KMS-11 (cell line): ENCODE measurements at regions not wholly inside any gene's neighbourhood (a gene's known extent, or its start where the extent isn't known, plus 50 kb on each side); places are given as distances from the start of the nearest gene placed in this dataset.

Experiments
- H2AFZ ChIP-seq: fragments of 200-600 bp; sonication (generic); 2 replicates; pipeline ENCODE4 v1.6.1; 2016; ENCODE audit warnings: antibody characterized with exemption, mixed run types, low read depth
- H3K27ac ChIP-seq: fragments of 200-600 bp; sonication (generic); 2 replicates; pipeline ENCODE4 v1.6.1; 2016; ENCODE audit warnings: mild to moderate bottlenecking, mixed run types
- H3K27me3 ChIP-seq: fragments of 200-600 bp; sonication (generic); 2 replicates; pipeline ENCODE4 v1.6.1; 2017; ENCODE audit warnings: mild to moderate bottlenecking, low read depth, mixed run types, moderate library complexity; ENCODE audit not compliant: insufficient read depth
- H3K36me3 ChIP-seq: fragments of 200-600 bp; sonication (generic); 2 replicates; pipeline ENCODE4 v1.6.1; 2017; ENCODE audit warnings: mild to moderate bottlenecking, mixed run types; ENCODE audit not compliant: insufficient read depth
- H3K4me1 ChIP-seq: fragments of 200-600 bp; sonication (generic); 2 replicates; pipeline ENCODE4 v1.6.1; 2016; ENCODE audit warnings: mild to moderate bottlenecking, low read depth, mixed run types; ENCODE audit not compliant: poor library complexity, severe bottlenecking
- H3K4me2 ChIP-seq: fragments of 200-600 bp; sonication (generic); 2 replicates; pipeline ENCODE4 v1.7.0; 2016; ENCODE audit warnings: mild to moderate bottlenecking, mixed run types
- H3K4me3 ChIP-seq: fragments of 200-600 bp; sonication (generic); IDR thresholded peaks from 2 replicates; pipeline ENCODE4 v1.6.1; 2017; ENCODE audit warnings: low read depth, low read length, mixed read lengths; ENCODE audit not compliant: insufficient read depth
- H3K79me2 ChIP-seq: fragments of 200-600 bp; sonication (generic); 2 replicates; pipeline ENCODE4 v1.6.1; 2016; ENCODE audit warnings: low read depth, mixed run types; ENCODE audit not compliant: insufficient read depth
- H3K9ac ChIP-seq: fragments of 200-600 bp; sonication (generic); 2 replicates; pipeline ENCODE4 v1.6.1; 2016; ENCODE audit warnings: mild to moderate bottlenecking, mixed run types
- H4K20me1 ChIP-seq: fragments of 200-600 bp; sonication (generic); 2 replicates; pipeline ENCODE4 v1.6.1; 2016; ENCODE audit warnings: mild to moderate bottlenecking, mixed run types; ENCODE audit not compliant: insufficient read depth
- TF ChIP-seq, protein P1 (sequence below): fragments of 200-600 bp; sonication (generic); conservative IDR thresholded peaks from 2 replicates; pipeline ENCODE4 v1.6.1; 2017; ENCODE audit warnings: low read depth, mild to moderate bottlenecking, antibody characterized with exemption, low read length, moderate library complexity, mixed read lengths

DNA sequence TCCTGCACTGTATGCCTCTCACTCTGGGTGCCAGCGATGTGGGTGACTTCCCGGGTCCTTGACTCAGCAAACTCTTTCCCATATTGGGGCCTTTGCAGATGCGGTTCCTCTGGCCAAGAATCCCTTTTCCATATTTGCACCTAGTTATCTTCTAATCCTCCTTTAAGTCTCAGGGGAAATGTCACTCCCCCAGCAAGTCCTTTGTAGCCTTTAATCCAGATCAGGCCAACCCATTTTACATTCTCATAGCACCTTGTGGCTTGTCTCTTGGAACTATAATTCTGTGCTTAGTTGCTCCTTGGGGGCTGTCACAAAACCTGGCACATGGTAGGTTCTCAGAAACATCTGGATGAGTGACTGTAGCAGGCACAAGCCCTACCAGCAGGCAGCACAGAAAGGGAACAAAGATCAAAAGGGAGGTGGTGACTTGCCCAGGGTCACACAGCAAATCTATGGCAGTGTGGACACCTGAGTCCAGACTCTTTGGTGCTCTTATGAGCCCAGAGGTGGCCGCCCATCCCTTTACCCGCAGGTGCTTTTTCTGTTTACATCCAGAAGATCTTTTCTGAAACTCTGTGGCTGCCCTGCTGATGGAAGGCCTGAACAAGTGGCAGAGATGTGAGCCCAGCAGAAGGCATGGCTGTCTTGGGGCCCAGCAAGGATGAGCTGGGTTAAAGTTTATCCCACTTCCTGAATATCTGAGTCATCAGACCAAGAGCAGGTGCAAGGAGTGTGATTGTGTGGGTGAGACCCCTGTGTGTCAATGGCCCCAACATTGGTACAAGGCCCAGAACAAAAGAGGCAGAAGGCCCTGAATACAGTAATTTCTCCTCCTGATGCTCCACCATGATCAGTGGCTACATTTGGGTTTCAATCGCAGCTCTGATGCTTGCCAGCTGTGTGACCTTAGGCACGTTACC, 78.6 kb upstream of the GRK3 start:
- Histone ChIP-seq H3K4me2 (peak overlapping the region; percentile 51; the same call in 1 of the 2 replicates), H3K27me3 (no peaks in the 10 kb centered on the region), H3K36me3 (no peaks in the 10 kb centered on the region), H3K9ac (peak overlapping the region; percentile 23; the same call in 1 of the 2 replicates), H3K79me2 (no peaks in the 10 kb centered on the region), H3K27ac (peak overlapping the region; percentile 56), H4K20me1 (no peaks in the 10 kb centered on the region), H3K4me3 (no peak overlapping the region), H2AFZ (no peak overlapping the region), H3K4me1 (peaks cover 60% of the 10 kb centered on the region)
- TF ChIP-seq, protein P1, sequence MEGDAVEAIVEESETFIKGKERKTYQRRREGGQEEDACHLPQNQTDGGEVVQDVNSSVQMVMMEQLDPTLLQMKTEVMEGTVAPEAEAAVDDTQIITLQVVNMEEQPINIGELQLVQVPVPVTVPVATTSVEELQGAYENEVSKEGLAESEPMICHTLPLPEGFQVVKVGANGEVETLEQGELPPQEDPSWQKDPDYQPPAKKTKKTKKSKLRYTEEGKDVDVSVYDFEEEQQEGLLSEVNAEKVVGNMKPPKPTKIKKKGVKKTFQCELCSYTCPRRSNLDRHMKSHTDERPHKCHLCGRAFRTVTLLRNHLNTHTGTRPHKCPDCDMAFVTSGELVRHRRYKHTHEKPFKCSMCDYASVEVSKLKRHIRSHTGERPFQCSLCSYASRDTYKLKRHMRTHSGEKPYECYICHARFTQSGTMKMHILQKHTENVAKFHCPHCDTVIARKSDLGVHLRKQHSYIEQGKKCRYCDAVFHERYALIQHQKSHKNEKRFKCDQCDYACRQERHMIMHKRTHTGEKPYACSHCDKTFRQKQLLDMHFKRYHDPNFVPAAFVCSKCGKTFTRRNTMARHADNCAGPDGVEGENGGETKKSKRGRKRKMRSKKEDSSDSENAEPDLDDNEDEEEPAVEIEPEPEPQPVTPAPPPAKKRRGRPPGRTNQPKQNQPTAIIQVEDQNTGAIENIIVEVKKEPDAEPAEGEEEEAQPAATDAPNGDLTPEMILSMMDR: no peak

- TF ChIP-seq, protein P1: no peak
- no peak overlapping the region for H2AFZ ChIP-seq
- no peaks in the 10 kb centered on the region for H3K27me3 ChIP-seq
- H3K4me1 ChIP-seq: peaks cover 58% of the 10 kb centered on the region
- no peak overlapping the region for H3K4me2 ChIP-seq
- no peaks in the 10 kb centered on the region for H3K79me2 ChIP-seq
- H4K20me1 ChIP-seq: no peaks in the 10 kb centered on the region
- no peak overlapping the region for H3K27ac ChIP-seq
- no peaks in the 10 kb centered on the region for H3K36me3 ChIP-seq
- H3K9ac ChIP-seq: no peak overlapping the region
- no peak overlapping the region for H3K4me3 ChIP-seq
Observed at GRCh38 chr22:25487508-25487907, 77.0 kb upstream of the GRK3 start.

DNA sequence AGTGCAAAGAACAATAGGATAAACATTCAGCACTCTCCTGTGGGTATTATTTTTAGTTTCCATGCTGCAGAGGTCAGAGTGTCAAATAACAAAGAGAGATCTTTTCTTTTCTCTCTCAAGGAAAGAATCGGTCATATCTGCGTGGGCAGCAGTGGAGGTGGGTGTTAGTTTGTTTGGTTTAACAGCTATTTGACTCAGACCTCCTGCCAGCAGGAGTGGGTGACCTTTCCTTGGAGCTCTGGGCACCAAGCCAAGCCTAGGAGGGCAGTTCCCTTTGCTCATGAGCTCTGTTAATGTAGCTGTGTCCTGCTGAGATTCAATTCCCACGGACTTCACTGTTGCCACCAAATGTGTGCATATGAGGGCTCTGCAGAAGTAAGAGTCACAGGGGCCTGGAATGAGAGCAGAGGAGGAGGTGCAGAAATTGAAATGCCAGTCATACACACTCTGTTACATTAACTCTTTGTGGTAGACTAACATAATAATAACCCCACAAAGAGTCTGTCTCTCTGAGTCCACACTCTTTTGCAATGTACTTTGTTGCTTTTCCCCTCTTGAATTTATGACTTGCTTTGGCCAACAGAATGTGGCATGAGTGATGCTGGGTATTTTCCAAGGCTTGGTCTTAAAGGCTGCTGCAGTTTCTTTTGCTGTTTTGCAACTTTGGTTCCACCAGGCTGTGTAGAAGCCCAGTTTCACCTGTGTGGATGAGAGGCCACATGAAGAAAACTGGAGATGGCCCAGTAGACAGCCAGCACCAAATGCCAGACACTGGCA, 76.0 kb upstream of the GRK3 start:
- H2AFZ ChIP-seq: no peak overlapping the region
- H3K4me3 ChIP-seq: no peak overlapping the region
- H3K27me3 ChIP-seq: no peaks in the 10 kb centered on the region
- no peaks in the 10 kb centered on the region for H4K20me1 ChIP-seq
- TF ChIP-seq, protein P1: no peak
- no peaks in the 10 kb centered on the region for H3K36me3 ChIP-seq
- H3K4me2 ChIP-seq: peak overlapping the region; percentile 34; the same call in 1 of the 2 replicates
- no peak overlapping the region for H3K9ac ChIP-seq
- peak overlapping the region; percentile 13; the same call in 1 of the 2 replicates for H3K27ac ChIP-seq
- peaks cover 49% of the 10 kb centered on the region for H3K4me1 ChIP-seq
- H3K79me2 ChIP-seq: no peaks in the 10 kb centered on the region

DNA sequence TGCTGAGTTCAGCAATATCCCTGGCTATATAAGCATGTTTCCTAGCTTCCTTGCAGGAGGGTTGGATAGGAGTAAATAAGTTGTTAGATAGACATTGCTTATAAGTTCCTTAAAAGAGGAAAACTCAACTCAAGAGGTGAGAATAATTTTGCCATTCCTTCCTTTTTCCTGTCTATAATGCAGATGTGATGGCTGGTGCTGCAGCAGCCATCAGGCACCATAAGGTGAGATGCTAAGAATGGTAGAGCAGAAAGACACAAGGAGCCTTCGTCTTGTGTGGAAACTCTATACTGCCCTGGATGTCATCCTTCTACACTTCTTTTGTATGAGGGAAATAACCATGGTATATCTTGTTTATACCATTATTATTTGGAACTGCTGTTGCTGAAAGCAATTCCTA, 74.5 kb upstream of the GRK3 start:
- Histone ChIP-seq H4K20me1 (no peaks in the 10 kb centered on the region), H3K36me3 (no peaks in the 10 kb centered on the region), H3K79me2 (no peaks in the 10 kb centered on the region), H2AFZ (no peak overlapping the region), H3K9ac (no peak overlapping the region), H3K4me2 (no peak overlapping the region), H3K4me3 (no peak overlapping the region), H3K4me1 (peaks cover 46% of the 10 kb centered on the region), H3K27ac (no peak overlapping the region), H3K27me3 (no peaks in the 10 kb centered on the region)
- TF ChIP-seq, protein P1: no peak
